NCI-H1694 treated with DMSO at 0.1 percent for 48 hours (cell line): ENCODE measurements at regions not wholly inside any gene's neighbourhood (a gene's known extent, or its start where the extent isn't known, plus 50 kb on each side); places are given as distances from the start of the nearest gene placed in this dataset.
A peak's percentile ranks its signal among the peaks of the same experiment; 100 is the strongest.

ENCODE experiments used
- DNase-seq: peaks from one replicate; lab custom pipeline; 2025; lab: John Stamatoyannopoulos, UW

- no peak for DNase-seq
Measured at GRCh38 chr2:47265158-47265557, 88.8 kb upstream of the CALM2 start.

DNA sequence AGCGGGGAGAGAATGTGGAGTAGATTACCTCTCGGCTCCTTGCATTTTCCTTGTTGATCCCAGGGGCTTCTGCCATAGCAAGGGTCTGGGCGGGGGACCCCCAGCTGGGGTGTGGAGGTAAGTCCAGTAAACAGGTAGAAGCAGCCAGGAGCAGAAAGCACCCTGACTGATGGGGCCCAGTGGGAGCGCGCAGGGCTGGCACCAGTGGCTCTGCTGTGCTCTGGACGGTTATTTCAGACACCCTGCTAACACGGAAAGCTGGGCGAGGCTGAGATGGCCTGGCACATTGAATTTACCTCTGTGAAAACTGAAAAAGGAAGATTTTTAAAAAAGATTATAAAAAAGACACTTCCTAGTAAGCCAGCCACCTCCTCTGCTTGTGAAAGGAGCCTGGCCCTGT is 88.4 kb upstream of the CALM2 start:
- no peak for DNase-seq

- no peak for DNase-seq
Measured at GRCh38 chr2:47264143-47264542, 87.8 kb upstream of the CALM2 start.

GRCh38 chr2:47262657-47263056 is 86.3 kb upstream of the CALM2 start:
- no peak for DNase-seq

DNA sequence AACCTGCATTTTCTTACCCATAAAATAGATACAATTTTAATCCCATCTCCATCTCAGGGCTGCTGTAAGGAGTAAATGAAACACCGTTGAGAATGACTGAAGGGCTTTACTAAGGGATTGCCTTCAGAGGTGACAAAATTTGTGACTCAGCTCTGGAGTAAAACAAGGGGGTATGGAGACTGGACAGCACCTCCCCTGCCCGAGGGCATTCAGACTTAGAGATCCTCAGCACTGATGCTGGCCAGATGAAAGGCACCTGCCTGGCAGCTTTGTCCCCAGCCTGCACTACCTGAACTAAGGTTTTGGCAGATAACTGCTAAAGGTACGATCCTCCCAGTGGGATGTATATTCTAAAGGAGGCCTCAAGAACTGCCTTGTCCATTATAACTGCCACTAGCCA is 84.7 kb upstream of the CALM2 start:
- DNase-seq: no peak

DNA sequence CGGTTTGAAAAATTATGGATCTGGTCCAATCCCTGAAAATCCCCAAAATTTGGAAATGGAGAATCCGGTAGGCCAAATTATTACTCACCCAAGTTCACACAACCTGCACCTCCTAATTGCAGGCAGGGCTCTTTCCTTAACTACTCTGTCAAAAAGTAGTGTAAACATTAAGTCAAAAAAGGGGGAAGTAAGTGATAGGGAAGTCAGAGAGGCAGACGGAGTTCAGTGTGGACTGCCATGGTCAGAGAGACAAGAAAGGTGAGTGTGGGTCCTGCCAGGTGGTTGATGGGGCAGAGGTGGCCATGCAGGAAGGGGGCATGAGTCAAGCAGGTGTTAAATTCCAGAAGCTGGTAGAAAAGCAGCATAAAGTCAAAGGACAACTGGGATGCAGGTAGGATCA is 83.5 kb upstream of the CALM2 start:
- DNase-seq: no peak

- DNase-seq: no peak
Measured at GRCh38 chr2:47257946-47258348, 81.6 kb upstream of the CALM2 start.

GRCh38 chr2:47256416-47257087 is 80.2 kb upstream of the CALM2 start:
- no peak for DNase-seq

DNA sequence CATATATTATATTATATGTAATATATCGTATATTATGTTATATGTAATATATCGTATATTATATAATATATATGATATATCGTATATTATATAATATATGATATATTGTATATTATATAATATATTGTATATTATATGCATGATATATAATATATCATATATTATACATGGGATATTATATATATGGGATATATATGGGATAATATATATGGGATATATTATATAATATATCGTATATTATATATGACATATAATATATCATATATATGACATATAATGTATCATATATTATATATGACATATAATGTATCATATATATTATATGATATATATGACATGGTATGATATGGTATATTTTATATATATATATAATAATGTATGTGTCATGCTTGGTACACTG is 79.5 kb upstream of the CALM2 start:
- DNase-seq: no peak

- DNase-seq: no peak
Measured at GRCh38 chr2:47254464-47254863, 78.2 kb upstream of the CALM2 start.

GRCh38 chr2:47253447-47253846 is 77.1 kb upstream of the CALM2 start:
- no peak for DNase-seq

DNA sequence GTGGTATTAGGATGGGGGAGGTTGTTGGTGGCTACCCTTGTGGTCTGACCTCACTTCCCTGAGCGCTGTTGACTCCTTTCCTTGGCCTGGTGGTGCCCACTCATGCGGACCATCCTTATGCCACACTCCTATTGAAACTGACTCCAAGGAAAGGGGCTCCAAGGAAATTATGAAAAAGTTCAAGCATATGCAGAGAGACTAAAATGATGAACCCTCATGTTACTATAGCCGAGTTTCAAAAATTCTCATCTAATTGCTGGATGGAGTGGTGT is 75.0 kb upstream of the CALM2 start:
- no peak for DNase-seq

- DNase-seq: no peak
Measured at GRCh38 chr2:47250586-47251403, 74.5 kb upstream of the CALM2 start.

- no peak for DNase-seq
Measured at GRCh38 chr2:47249931-47250330, 73.6 kb upstream of the CALM2 start.

DNA sequence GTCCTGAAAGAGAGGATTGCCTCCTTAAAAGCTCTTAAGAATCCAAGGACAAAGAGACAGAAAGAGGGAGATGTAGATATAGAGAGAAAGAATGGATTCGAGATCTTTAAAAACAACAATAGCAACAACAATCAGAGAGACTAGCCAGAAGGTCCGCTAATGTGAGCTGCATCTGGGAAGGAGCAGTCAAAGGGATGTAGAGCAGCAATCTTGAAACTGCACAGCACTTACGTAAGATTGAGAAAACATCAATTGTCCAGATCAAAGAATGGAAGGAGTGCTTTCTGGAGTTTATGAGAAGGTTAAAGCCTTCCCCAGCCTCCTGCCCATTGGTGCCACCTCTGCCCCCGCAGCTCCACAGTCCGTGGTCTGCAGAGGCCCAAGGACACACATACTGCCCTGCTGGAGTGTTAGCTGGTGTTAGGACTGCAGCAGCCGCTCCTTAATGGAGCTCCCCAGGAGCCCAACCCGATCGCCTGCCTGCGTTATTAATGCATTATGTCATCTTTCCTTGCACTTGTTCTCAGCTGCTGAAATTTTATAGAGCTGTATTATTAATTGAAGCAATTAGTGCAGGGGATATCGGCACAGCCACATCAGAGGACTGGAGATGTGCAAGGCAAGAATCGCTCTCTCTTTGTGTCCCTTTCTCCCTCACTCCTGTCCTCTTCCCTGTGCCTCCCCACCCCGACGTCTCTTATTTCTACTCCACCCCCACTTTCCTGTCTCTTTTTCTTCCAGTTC is 73.0 kb upstream of the CALM2 start:
- no peak for DNase-seq

GRCh38 chr2:47243596-47244323 is 67.4 kb upstream of the CALM2 start:
- no peak for DNase-seq

GRCh38 chr2:47241715-47242114 is 65.4 kb upstream of the CALM2 start:
- no peak for DNase-seq

DNA sequence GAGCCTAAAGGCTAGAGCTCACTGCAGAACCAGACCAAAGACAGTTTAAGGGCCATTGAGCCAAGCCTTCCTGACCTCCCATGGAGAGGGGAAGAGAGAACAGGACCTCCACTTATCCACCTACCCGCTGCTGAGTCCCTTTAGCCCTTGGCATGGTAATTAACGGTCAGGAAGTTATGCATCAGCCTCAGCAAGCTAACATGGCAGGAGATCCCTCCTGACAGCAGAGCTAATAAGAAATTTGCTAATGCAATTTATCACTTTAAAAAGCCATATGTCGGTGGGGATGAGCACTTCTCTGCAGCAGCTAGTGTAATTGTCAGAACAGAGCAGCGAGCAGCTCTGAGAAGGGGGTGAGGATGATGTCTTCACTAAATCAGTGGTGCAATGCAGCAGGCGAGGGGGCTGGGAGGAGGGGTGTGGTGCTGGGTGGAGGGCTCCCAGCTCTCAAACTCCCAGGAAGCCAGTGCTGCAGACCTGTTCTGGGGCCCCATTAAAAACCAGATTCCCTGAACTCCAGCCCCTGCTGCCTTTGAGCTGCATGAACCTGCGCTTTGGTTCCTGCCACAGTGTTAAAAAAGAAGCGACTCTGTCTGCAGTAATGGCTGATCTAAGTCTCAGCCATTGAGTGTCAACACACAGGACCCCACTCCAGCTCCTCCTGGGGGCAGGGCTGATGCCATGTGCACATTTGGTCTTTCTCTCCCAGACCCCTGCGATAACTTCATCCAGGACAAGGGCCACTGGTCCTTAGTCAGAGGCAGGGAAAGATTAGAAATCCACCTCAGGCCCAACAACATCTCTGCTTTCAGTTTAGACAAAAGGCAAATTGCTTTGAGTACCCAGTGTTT is 63.0 kb upstream of the CALM2 start:
- peak; percentile 89 for DNase-seq

DNA sequence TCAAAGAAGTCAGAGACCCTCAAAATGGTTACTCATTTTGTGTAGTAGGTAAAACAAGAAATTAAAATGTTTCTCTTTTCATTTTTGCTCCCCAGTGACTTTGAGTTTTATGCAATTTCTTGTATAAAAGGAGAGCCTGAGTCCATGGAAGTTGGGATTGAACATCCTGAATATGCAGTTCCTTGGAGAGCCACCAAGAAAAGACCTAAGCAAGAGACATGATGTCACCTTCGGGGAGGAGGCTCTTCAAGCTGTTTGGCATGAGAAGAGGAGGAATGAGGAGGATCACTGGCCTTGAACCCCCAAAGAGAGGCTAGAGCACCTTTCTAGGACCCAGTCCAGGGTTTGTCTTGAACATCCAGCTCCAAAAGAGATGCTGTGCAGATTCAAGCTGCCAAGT is 62.3 kb upstream of the CALM2 start:
- no peak for DNase-seq

DNA sequence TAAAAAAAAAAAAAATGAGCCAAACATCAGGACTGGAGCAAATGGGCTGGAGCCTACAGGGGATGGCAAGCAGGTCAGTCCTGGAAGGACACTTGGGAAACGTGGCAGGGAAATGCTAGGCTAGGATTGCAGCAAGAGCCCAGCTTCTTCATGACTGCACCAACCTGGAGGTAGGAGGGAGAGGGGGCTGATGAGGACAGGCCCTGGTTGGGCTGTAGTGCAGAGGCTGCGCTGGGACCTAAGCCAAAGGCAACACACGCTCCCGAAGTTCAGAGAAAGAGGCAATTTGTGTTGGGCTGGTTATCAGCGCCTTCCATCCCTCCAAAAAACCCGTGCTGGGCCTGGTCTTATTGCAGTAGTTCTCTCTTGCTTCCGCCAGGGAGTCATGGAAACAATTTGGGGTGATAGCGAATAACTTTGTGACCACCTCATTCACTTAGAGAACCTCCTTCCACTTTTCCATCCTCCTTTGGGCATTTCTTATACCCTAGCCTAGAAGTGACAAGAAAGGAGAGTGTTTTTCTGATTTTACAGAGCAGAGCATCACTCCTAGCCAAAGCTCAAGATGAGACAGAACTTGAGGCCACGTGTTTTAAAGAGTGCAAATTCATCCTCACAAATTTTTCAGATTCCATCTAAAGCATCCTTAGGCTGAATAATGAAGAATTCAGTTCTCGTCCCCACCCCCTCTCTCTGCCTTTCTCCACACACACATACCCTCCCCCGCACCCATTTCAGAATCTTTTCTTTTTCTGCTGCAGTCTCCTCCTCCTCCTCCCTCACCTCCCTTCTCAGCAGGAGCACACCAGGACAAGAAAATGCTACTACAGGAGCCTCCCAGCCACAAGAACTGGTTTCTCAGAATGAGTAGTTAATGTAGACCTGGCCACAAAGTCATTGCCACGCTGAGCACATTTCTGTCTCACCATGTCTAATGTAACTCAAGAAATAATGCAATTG is 61.3 kb upstream of the CALM2 start:
- peak; percentile 76 for DNase-seq
